ENCODE measurements at regions not wholly inside any gene's neighbourhood (a gene's known extent, or its start where the extent isn't known, plus 50 kb on each side); places are given as distances from the start of the nearest gene placed in this dataset.

DNA sequence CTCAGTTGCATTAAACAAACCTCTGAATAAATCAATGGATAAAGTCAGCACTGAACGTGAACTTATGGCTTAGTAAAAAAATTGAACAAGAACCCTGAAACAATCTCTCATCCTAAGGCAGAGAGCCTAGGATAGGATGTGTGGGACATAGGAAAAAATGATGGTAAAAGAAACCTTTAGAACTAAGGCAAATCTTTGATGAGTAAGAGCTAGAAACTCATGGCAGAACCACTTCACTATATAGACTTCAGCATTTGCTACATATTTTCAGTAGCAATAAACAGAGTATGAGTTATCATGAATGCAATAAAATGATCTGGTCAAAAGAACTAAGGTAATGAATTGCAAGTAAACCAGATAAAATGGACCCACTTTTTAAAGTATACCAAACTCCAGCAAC is 725.8 kb upstream of the DPPA4 start:
- DNase-seq (ENCODE audit: low spot score): no peak

DNA sequence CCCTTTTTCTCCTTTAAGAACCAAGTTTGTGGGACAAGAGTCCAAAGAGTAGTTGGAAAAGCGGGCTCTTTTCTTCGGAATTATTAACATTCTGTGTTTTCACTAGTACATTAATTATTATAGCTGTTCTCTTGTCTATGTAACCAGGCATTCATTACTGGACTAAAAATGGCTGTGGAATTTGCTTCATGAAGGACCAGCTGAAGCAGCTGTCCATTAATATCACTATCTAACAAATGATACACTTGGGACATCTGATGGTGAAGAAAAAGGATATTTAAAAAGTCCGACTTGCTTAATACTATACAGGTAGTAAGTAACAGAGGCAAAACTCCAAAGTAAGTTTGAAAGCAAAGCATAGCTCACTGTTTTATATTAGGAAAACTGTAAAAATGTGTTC is 728.9 kb upstream of the DPPA4 start:
- intact Hi-C loops (cut with DNase I): no loop called here
- no peak for DNase-seq (ENCODE audit: low spot score)

More for the DNA sequence above, 725.8 kb upstream of the DPPA4 start:
- intact Hi-C loops (cut with DNase I): no loop called here

DNA sequence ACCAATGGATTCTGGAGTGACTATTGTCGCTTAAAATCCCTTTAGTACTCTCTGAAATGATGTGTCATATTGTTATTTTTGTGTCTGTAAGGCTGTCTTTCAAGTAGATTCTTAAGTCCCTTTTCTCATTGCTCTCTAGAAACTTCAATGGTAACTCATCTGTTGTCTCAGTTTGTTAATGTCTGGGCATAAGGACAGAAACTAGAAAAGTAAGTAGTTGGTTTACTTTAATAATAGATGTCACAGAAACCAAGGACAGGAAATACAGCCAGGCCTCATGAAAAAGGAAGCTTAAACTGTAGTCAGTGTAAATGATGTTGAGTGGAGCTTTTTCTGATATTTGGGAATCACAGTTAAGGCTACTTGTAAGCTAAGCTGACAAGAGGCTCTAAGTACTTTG is 730.2 kb upstream of the DPPA4 start:
- DNase-seq (ENCODE audit: low spot score): no peak
- intact Hi-C loops (cut with DNase I): no loop called here

DNA sequence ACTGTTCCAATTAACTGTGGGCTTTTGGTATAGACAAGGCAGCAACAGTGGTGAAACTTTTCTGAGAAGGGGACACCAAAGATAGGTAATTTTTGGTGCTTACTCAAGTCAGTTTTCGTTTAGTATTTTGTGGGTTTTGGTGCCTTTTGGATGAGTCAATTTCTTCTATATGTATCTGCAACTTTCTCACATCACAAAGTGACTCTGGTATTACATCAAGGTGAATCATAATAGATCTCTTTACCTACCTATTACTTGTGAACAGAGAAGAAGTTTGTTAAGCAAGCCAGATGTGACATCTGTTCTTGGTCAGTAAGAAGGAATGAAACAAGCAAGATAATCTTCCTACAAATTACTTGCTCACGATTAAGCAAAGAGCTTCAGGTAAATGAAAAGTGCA is 732.4 kb upstream of the DPPA4 start:
- DNase-seq (ENCODE audit: low spot score): no peak
- intact Hi-C loops (cut with DNase I): no loop called here

DNA sequence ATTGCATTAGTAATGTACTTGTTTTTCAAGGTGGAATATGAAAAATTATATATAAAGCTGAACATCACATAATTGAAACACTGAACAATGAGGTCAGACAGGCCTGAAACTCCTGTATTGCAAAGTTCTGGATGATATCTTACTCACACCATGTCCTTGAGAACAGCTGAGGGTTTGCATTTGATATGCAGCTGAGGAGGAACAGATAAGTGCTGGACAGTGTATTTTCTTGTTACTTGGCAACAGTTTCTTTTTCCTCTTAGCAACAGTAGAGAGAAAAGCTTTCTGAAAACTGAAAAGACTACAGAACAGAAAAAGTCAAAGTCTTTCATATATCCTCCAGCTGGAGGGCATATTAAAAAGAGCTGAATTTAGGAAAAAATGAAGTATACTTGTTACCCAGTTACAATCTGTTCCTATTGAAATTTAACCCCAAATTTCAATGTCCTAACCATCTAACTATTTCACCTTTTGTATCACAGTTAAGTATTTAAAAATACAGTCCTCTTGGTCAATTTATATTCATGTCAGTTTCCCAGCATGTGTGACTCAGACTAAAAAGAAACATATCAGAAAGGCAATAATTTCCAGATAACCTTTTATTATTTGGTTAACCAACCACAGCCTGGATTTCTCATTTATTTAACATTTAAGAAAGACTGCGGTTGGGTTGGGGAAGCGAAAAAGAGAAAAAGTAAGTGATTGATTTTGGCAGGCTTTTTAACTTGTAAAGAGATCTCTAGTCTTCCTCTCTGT is 733.0 kb upstream of the DPPA4 start:
- intact Hi-C loops (cut with DNase I): no loop called here
- no peak for DNase-seq (ENCODE audit: low spot score)

DNA sequence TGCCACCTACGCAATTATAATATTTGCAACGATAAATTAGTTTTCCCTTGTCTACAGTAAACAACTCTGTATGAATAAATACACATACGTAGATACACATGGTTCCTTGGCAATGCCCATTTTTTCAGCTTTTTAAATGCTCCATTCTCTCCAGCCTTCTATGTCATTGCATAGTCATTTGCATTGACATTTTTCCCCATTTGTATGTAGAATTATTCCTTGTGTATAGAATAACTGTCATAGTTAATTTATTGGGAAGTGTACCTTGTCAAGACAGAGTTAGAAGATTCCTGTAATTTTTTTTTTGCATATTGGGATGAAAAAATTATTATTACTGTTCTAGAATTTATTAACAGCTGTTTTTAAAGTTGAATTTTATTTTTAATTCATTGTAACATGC is 736.7 kb upstream of the DPPA4 start:
- intact Hi-C loops (cut with DNase I): no loop called here
- no peak for DNase-seq (ENCODE audit: low spot score)

DNA sequence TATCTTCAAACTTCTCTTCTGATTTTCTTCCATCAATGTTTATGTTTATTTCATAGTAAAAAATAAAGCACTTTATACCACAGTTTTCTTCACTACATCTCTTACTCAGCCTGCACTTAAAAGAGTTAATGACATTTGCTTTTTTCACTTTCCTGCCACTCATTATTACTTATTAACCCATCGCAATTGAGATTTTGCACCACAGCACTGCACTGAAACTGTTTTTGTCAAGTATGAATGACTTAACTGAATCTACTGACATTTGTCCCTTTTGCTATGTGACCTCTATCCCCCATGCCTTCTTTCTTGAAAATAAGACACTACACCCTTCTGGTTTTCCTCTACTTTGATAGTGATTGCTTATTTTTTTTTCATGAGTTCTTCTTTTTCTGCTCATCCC is 739.7 kb upstream of the DPPA4 start:
- intact Hi-C loops (cut with DNase I): no loop called here
- no peak for DNase-seq (ENCODE audit: low spot score)

DNA sequence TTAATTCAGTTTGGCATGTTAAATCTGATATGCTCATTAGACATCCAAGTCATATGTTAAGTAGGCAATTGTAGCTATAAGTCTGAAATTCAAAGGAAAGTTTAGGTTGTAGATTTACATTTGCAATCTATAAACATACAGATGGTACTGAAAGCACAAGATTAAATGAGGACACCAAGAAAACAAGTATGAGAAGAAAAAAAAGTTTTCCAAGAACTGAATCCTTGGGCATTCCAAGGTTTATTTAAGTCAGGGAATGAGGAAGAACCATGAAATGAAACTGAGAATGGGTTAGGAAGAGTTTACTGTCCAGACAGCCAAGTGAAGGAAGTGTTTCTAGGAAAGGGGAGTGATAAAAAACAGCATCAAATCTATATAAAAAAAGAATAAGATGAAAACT is 756.1 kb upstream of the DPPA4 start:
- DNase-seq (ENCODE audit: low spot score): no peak
- intact Hi-C loops (cut with DNase I): no loop called here

DNA sequence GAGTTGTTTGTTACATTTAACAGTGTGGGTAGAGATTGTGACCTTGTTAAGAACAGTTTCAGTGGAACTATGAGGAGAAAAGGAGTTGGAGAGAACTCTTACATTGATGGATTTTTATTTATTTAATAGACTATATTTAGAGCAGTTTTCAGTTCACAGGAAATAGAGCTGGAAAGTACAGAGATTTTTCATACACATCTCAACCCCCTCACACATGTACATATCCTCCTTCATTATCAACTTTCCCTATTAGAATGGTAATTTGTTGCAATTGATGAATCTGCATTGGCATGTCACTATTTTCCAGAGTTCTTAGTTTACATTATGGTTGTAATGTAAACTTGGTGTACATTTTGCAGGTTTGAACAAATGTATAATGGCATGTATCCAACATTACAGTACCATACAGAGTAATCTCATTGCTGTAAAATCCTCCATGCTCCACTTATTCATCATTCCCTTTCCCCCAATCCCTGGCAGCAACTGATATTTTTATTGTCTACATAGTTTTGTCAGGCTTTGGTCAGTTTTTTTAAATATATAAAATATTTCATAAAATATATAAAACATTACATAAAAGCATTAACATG is 756.6 kb upstream of the DPPA4 start:
- intact Hi-C loops (cut with DNase I): no loop called here
- no peak for DNase-seq (ENCODE audit: low spot score)

DNA sequence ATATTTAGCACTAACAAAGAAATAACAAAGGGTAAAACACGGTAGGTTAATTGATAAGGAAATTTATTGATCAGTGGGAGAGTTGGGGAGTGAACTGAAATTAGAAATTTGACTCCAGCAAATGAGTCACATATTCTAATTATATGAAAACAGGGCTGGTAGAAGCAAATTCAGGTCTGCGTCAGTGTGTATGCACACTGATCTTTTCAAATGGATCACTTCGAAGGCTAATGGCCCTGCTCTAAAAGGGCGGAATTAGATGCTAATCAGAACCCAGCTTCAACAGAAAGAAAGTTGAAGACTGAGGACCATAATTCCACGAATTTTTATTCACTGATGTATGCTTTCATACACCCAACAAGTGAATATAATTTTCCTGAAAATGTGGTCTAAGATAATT is 762.4 kb upstream of the DPPA4 start:
- no peak for DNase-seq (ENCODE audit: low spot score)
- intact Hi-C loops (cut with DNase I): no loop called here

DNA sequence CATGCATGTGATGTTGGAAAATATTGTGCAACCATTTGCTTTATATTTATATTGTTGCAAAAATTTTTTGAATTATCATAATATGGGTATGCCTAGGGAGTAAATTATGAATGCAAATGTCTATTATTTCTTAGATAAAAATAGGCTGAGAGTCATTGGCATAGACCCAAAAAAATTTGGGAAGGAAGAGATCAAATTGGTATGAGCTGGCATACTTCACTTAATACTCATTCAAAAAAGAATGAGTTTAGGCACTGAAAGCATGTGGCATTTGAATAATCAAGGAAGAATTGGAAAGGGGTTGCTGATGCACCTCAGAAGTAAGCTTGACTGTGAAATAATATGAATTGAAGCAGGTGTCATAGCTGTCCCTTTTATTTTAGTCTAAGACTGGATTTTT is 764.0 kb upstream of the DPPA4 start:
- no peak for DNase-seq (ENCODE audit: low spot score)
- intact Hi-C loops (cut with DNase I): no loop called here

DNA sequence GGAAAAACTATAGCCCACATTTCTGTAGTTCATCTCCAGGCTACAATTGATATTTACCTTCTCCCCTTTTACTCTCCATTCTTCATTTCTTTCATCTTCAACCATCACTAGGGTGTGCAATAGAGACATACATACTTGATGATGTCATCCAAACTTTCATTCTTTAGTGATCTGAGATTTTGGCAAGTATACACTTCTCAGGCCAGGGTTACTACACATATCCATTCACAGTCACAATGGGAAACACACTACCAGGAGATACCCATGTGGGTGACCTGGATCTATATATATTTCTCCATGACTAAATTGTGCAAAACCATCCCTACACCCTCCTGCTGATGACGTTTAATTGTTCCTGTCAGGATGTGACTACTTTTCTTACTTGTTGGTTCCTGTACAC is 769.5 kb upstream of the DPPA4 start:
- DNase-seq (ENCODE audit: low spot score): no peak
- intact Hi-C loops (cut with DNase I): no loop called here

DNA sequence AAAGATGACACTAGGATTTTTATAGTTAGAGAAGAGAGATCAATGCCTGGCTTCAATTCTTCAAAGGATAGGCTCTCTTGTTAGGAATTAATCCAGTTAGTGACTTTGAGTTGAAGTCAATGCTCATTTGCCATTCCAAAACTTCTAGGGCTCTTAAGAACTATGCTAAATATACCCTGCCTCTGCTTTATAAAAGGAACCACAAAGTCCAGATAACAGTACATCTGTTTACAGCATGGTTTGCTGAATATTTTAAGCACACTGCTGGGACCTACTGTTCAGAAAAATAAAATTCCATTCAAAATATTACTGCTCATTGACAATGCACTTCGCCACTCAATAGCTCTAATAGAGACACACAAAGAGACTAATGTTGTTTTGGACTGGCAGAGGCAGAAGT is 786.6 kb upstream of the DPPA4 start:
- intact Hi-C loops (cut with DNase I): no loop called here
- no peak for DNase-seq (ENCODE audit: low spot score)

DNA sequence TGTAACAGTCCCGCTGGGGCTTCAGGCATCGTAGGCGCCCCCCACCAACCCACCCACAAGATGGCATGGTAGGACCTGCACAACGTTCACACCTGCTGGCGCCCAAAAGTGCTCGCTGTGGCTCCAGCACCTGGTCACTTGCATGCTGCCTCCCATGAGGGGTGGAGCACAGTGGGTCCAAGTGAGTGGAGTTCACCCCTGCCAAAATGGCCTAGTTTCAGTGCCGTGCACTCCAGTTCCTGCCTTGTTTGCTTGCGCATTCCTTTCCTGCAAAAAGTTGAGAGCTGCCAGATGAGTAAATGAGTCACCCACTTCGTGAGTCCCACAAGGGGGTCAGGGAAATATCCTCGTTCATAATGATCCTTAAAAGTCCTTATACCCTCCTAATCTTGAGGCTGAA is 788.7 kb upstream of the DPPA4 start:
- no peak for DNase-seq (ENCODE audit: low spot score)
- intact Hi-C loops (cut with DNase I): no loop called here

DNA sequence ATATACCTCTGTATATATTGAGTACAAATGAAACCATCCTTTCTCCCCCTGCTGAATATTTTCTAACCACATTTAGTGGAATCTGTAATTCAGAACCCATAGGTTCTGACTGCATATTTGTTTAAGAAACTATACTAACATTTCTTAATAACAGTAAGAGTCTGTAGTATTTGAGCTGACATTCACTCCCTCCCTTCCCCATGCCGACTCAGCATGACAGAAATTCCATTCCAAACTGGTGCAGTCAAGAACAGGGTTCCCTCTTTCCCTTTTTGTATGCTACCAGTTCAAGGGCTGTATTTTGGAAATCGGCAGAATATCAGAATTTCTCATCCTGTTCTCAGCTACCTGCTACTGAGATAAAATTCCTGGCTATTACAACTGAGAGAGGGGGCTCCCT is 796.6 kb upstream of the DPPA4 start:
- DNase-seq (ENCODE audit: low spot score): no peak
- intact Hi-C loops (cut with DNase I): no loop called here

DNA sequence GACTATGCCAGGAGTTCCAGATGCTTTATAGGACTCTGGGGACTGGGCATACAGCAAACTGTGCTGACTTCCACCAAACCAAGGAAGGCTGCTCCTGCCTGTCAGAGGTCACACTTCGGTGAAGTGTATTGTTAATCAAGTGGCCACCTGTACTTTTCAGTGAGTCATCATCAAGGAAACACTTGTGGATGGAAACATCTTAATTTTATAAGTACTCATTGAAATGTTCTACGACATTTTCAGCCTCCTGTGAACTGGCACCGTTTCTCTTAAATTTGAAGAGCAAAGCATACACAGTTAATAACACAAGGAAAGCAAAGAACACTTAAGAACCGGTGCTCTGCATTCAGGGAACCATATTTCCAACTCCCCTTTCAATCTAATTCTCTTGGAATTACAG is 801.7 kb upstream of the DPPA4 start:
- no peak for DNase-seq (ENCODE audit: low spot score)
- intact Hi-C loops (cut with DNase I): no loop called here

DNA sequence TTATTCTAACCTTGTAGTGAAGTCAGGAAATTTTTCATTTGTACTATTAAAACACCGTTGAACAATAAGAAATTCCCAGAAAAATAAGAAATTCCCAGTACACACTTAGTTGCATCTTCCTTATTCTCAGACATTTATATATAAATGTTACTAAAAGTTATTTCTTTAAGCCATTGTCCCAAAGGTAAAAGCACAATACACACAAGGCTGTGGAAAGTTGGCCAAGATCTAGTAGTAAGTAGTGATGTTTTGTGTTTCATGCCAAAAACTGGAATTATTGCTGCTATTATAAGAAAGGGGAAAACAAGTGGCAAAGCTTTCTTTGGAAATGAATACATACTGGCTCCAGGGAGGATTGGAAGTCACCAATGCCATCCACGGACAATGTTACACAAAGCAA is 802.5 kb upstream of the DPPA4 start:
- DNase-seq (ENCODE audit: low spot score): no peak
- intact Hi-C loops (cut with DNase I): no loop called here

DNA sequence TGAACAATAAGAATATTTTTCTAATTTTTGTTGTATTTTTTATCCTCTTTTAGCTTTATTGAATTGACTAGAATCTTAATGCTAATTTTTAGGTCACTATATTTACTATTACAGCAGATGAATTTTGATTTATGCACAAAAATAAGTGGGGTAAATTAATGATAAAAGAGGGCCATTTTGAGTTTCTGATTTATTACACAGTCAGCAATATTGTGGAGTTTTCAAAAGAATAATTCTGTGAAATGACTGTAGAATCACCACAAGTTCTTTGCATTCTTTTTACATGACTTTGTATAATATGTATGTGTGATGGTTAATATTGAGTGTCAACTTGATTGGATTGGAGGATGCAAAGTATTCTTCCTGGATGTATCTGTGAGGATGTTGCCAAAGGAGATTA is 812.4 kb upstream of the DPPA4 start:
- DNase-seq (ENCODE audit: low spot score): no peak
- intact Hi-C loops (cut with DNase I): no loop called here

DNA sequence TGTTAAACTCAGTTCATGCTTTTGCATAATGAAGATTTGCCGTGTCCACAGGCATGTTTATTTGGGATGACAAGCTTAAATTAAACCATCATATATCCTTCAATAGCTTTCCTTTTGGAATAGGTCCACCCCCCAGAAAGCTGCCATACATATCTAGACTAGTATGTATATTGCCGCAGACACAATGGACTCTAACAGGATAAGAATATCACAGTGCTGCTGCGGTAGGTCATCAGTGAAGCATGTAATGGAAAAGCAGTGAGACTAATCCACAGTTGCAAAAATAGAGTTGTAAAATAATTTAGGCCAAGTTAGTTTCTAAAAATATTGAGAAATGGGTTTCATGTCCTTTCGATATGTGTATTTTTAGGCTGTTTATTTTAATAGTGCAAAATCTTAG is 819.9 kb upstream of the DPPA4 start:
- intact Hi-C loops (cut with DNase I): no loop called here
- no peak for DNase-seq (ENCODE audit: low spot score)

DNA sequence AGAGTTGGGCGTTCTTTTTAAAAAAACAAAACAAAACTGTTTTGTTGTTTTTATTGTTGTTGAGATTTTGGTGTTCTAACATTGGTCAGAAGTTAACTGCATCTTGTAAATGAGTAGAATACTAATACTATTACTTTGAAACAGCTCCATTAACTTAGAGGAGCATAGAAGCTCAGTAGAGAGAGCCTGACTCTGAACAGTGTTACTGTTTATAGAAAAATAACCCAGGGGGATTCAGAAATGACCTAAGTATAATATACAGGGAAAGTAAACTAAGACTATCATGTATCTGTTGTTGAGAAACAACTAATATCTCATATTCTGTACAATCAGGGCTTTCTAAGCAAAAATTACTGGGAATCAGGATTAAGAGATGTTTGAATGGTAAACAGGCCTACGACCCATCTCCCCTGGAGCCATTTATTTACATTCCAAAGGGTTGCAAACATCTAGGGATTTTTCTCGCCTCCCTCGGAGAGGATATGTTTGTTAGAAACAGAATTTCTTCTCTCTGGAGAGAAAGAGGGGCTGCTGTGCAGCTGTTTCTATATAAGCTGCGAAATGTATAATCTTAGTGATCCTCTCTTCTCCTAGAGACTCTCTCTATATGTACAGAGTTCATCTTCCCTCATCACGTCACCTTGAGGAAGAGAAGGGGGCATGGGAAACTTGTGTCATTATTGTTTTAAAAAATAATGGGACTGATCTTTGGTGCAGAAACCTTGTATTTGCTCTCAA is 827.5 kb upstream of the DPPA4 start:
- intact Hi-C loops (cut with DNase I): no loop called here
- DNase-seq (ENCODE audit: low spot score): no peak

DNA sequence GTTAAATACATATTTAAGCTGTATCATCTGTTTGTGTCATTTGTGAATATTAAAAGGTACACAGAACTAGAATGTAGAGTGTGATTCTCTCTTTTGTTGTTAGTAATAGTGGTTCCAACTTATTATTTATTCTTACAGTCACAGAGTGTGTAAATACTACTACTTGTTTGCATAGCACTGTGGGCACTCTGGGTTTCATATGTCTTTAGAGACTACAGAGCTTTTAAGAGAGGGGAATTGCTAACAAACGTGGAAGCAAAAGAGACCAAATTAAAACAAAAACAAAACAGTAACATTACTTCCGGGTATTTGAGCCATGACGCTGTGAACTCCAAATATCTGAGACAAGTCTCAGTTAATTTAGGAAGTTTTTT is 828.0 kb upstream of the DPPA4 start:
- no peak for DNase-seq (ENCODE audit: low spot score)
- intact Hi-C loops (cut with DNase I): no loop called here
